HG03159 (cell line): ENCODE measurements at regions not wholly inside any gene's neighbourhood (a gene's known extent, or its start where the extent isn't known, plus 50 kb on each side); places are given as distances from the start of the nearest gene placed in this dataset.

Experiments
- ATAC-seq: cut with Tn5 transposase; IDR thresholded peaks from one replicate; pipeline ENCODE4 v1.9.1; 2021; ENCODE audit warnings: mild to moderate bottlenecking, moderate library complexity; ENCODE audit not compliant: unreplicated experiment

- ATAC-seq = no peak
These were observed 378.7 kb upstream of the KITLG start for GRCh38 chr12:88958946-88959345.

DNA sequence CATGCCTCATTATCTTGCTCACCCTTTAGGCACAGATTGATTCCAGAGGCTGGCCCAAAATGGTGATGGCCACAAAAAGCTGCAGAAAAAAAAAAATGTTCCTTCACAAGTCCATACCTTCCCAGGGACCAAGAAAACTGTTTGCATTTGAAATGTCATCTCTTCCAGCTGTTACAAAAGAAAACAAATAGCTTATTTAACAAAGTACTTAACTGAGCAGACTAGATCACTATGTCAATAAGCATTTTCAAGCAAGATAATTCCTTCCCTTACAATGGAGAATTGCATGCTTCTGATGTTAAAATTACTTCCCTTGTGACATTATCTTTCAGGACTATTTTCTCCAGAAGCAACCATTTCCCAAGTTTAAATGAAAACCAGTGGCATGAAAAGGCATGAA lies 377.9 kb upstream of the KITLG start:
- no peak for ATAC-seq

- no peak for ATAC-seq
These were observed 377.1 kb upstream of the KITLG start for GRCh38 chr12:88957358-88957757.

DNA sequence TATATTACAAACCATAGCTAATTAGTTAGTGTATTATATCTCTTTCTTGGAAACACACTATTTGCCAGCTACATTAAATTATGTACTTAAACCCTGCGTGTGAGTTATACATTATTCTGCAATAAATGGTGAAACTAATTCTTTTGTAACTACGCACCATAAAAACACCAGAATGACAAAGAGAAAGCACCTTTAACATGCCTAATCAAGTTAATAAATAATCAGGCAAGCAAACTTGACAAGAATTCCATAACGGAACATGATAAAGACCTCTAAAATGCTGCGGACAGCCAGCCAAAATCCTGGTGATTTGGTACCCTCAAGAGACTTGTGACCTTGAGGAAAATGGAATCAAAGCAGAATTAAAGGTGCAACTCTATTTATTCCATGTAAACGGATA lies 375.3 kb upstream of the KITLG start:
- no peak for ATAC-seq

DNA sequence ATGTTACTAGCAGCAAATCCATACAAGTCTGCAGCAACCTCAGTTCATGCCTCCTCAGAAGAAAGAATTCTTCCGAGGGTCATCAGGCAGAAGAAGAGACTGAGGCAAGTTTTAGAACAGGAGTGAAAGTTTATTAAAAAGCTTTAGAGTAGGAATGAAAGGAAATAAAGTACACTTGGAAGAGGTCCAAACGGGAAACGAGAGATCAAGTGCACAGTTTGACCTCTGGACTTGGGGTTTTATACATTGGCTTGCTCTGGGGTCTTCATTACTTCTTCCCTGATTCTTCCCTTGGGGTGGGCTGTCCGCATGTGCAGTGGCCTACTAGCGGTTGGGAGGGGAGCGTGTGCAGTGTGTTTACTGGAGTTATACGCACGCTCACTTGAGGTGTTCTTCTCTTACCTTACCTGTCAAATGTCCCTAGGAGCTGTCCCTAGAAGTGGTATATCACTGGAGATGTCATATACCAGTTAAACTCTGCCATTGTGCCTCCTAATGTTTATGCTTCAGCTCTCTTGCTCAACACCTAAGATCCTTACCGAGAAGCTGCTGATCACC lies 372.8 kb upstream of the KITLG start:
- ATAC-seq = no peak

GRCh38 chr12:88952562-88952942 lies 372.3 kb upstream of the KITLG start:
- no peak for ATAC-seq

DNA sequence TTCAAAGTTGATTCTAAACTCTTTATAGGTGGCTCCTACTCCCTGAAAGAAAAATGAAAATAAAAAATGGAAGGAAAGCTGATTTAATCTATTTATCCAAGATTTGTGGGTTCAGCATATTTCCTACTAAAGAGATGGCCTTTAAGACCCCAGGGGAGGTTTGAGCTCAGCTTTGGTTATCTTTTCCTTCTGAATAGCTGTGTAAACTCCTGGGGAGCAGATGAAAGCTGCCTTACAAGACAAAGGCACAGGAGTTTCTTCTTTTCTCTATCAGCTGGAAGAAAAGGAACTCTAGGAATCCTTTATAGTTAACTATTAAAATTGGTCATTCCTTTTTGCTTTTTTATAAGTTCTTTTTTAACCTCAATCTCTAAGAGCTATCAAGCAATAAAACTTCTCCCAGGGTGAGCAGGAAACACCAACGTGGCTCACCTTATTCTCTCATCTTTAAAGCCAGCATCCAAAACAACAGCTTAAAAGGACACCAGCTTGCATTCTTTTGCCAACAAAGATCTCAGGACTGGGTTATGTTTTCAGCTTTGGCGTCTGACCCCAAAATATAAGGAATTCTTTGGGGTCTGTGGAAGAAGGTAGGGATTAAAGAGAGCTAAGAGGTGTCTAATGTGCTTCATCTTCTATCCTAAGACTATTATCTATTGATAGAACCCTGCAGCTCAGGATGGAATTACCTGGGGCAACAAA lies 371.7 kb upstream of the KITLG start:
- no peak for ATAC-seq

GRCh38 chr12:88951177-88951576 lies 370.9 kb upstream of the KITLG start:
- ATAC-seq = no peak

DNA sequence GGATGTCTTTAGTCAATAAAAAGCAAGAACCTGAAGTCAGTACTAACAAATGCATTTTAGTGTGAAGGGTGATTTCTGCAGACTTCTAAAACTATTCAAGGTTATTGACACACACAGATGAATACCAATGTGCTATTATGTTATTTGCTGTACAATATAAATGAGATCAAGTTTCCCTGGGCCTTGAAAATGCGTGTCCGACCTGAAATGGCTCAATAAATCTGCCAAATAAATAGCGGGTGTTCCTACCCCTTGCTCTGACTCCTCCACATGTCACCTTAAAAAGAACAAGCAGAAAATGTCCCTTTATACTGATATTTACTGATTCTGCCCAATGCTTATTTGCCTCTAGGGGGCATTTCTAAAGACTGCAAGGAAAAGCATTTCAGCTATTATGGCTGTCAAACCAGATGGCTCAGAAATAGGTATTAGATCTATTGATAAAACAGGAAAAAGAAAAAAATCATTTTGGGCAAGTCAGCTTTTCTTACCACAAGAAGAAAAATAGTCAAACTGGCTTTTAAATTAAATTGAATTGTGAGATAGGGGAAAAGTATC lies 367.3 kb upstream of the KITLG start:
- ATAC-seq = no peak

GRCh38 chr12:88946372-88946997 lies 366.2 kb upstream of the KITLG start:
- peak; percentile 79 for ATAC-seq

DNA sequence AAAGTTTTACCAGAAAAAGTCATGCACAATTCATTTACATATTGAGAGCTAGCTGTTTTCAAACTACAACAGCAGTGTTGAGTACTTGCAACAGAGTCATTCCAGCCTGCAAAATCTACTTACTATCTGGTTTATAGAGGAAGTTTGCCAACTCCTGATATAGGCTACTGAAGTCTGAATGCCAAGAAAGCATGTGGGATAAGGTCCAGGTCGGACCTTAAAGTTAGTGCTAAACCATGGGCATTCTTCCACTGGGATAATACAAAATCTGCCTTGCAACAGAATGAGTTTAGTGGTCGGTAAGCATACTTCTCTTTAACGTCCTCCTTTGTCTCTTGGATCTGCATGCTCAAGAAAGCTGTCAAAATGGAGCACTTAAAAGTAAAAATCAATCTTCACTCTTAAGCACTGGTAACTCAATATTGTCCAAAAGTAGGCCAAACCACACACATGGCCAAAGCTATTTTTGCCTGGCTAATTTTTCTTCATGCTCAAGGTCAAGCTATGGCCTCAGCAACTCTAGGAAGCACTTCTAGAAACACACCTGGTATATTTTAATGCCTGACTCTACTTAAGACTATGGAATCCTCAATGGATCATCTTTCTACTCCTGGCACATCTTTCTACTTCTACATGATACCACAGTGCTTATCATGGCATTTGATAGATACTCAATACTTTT lies 364.9 kb upstream of the KITLG start:
- ATAC-seq = no peak

- no peak for ATAC-seq
These were observed 364.1 kb upstream of the KITLG start for GRCh38 chr12:88944397-88944796.

DNA sequence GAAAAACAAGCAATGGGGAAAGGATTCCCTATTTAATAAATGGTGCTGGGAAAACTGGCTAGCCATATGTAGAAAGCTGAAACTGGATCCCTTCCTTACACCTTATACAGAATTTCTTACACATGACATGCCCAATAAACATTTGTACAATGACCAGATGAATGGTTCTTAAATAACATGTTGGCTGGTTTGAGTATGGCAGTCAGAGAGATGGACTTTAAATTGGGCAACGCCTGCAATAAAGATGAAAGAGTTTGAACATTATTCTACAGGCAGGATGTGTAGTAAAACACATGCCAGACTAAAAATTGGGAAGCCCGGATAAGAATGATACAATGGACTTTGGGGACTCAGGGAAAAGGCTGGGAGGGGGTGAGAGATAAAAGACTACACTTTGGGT lies 360.6 kb upstream of the KITLG start:
- ATAC-seq = no peak

GRCh38 chr12:88935856-88936255 lies 355.6 kb upstream of the KITLG start:
- no peak for ATAC-seq

DNA sequence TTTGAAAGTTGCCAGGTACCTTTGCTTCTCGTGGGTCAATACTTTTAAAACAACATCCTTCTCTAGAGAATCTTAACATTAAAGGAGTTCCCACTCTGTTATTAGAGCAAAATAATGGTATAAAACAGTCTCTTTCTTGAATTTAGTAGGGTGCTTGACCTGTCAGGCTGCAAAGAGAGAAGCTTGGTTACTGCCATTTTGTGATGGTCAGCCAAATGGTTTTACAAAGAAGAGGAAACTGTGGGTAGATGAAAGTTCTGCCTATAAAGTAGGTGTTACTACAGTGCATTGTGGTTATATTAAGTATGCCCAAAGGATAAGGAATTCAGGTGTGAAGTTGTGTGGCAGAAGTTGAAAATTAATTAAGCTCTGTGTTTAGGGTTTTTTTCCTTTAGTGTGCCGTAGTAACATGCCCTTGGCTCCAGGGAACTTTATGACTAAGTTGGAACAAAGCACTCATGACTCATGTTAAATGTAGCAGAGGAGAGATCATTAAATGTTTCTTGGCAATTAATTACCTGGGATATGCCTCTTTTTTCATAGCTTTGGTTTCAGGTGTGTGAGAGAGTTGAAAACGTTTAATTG lies 354.0 kb upstream of the KITLG start:
- no peak for ATAC-seq

DNA sequence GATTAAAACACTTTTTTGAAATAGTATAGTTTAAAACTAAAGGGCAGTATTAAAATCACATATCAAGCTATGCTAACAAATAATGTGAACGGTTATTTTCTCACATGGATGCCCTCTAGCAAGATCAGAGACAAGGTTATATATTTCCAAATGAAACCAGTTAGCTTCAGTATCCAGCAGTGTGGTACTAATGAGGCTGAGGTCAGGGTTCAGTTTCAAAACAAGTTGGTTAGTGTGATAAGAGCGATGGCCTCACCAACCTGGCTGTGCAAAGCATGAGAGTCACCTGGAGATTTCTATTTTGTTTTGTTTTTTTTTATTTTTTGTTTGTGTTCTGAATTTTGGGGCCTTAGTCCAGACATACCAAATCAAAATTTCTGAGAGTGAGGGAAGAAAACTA lies 352.2 kb upstream of the KITLG start:
- ATAC-seq = no peak

- ATAC-seq = no peak
These were observed 351.3 kb upstream of the KITLG start for GRCh38 chr12:88931598-88931997.

- ATAC-seq = no peak
These were observed 345.2 kb upstream of the KITLG start for GRCh38 chr12:88925454-88925853.

GRCh38 chr12:88924162-88924561 lies 343.9 kb upstream of the KITLG start:
- ATAC-seq = no peak

DNA sequence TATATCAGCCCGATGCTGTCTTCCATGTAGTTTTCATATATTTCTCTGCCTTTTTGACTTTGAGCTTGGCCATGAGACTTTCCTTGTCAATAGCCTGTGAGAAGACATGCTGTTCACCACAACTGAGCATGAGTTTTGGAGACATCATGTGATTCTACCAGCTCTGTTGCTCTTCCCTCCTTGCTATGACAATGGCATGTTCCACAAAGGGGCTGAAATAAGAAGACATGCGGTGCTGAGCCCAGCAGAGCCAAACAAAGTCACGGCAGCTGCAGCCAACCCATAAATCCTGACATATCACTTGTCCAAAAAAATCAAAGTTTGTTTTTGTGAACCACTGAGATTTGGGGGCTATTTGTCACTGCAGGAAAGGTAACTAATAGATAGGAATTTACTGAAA lies 343.4 kb upstream of the KITLG start:
- ATAC-seq = no peak

DNA sequence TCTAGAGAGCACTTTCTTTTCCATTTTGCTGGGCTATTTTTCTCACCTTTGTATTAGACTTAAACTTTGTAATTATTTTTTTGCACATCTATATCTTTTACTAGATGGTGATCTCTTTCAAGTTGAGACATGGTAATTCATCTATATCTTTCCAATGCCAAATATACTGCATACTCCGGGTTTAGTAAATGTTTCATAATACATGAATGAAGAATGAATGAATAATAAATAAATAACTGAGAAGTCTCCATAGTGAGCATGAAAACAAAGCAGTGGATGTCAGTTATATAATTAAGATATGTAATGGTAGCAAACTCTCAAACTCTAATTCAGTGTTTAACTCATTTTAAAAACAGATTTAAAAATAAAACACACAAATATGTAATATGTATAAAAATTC lies 342.5 kb upstream of the KITLG start:
- ATAC-seq = no peak
